ENCODE measurements at regions not wholly inside any gene's neighbourhood (a gene's known extent, or its start where the extent isn't known, plus 50 kb on each side); places are given as distances from the start of the nearest gene placed in this dataset.
A peak's percentile ranks its signal among the peaks of the same experiment; 100 is the strongest.

- no peak for DNase-seq
Observed at GRCh38 chr13:72093262-72093661, 226.3 kb upstream of the DACH1 start.

- DNase-seq, result no peak
Observed at GRCh38 chr13:72074663-72075062, 207.7 kb upstream of the DACH1 start.

- DNase-seq, result no peak
Observed at GRCh38 chr13:72072261-72072660, 205.3 kb upstream of the DACH1 start.

- DNase-seq, result no peak
Observed at GRCh38 chr13:72071713-72072112, 204.7 kb upstream of the DACH1 start.

GRCh38 chr13:72062566-72062965 is 195.6 kb upstream of the DACH1 start:
- DNase-seq, result no peak

- DNase-seq, result no peak
Observed at GRCh38 chr13:72061613-72062012, 194.6 kb upstream of the DACH1 start.

GRCh38 chr13:72050251-72050650 is 183.2 kb upstream of the DACH1 start:
- DNase-seq, result no peak

- no peak for DNase-seq
Observed at GRCh38 chr13:72043366-72043765, 176.4 kb upstream of the DACH1 start.

GRCh38 chr13:72041165-72041564 is 174.2 kb upstream of the DACH1 start:
- no peak for DNase-seq

- no peak for DNase-seq
Observed at GRCh38 chr13:72039126-72039525, 172.1 kb upstream of the DACH1 start.

- DNase-seq, result no peak
Observed at GRCh38 chr13:72029981-72030380, 163.0 kb upstream of the DACH1 start.

- no peak for DNase-seq
Observed at GRCh38 chr13:72025836-72026235, 158.8 kb upstream of the DACH1 start.

- DNase-seq, result no peak
Observed at GRCh38 chr13:72023895-72024294, 156.9 kb upstream of the DACH1 start.

- DNase-seq, result no peak
Observed at GRCh38 chr13:72005455-72005854, 138.5 kb upstream of the DACH1 start.

- no peak for DNase-seq
Observed at GRCh38 chr13:72004784-72005374, 137.9 kb upstream of the DACH1 start.

GRCh38 chr13:72004246-72004645 is 137.2 kb upstream of the DACH1 start:
- DNase-seq, result no peak

GRCh38 chr13:71998223-71998622 is 131.2 kb upstream of the DACH1 start:
- no peak for DNase-seq

GRCh38 chr13:71979616-71980015 is 112.6 kb upstream of the DACH1 start:
- DNase-seq, result peak; percentile 44

- no peak for DNase-seq
Observed at GRCh38 chr13:71977028-71977427, 110.0 kb upstream of the DACH1 start.

- DNase-seq, result no peak
Observed at GRCh38 chr13:71967990-71968389, 101.0 kb upstream of the DACH1 start.

- peak; percentile 69 for DNase-seq
Observed at GRCh38 chr13:71964491-71965100, 97.6 kb upstream of the DACH1 start.

GRCh38 chr13:71962735-71963134 is 95.7 kb upstream of the DACH1 start:
- no peak for DNase-seq

GRCh38 chr13:71962126-71962525 is 95.1 kb upstream of the DACH1 start:
- no peak for DNase-seq

GRCh38 chr13:71949441-71949840 is 82.4 kb upstream of the DACH1 start:
- no peak for DNase-seq

- DNase-seq, result peak; percentile 30
Observed at GRCh38 chr13:71939186-71939585, 72.2 kb upstream of the DACH1 start.
